ENCODE measurements at regions not wholly inside any gene's neighbourhood (a gene's known extent, or its start where the extent isn't known, plus 50 kb on each side); places are given as distances from the start of the nearest gene placed in this dataset.

DNA sequence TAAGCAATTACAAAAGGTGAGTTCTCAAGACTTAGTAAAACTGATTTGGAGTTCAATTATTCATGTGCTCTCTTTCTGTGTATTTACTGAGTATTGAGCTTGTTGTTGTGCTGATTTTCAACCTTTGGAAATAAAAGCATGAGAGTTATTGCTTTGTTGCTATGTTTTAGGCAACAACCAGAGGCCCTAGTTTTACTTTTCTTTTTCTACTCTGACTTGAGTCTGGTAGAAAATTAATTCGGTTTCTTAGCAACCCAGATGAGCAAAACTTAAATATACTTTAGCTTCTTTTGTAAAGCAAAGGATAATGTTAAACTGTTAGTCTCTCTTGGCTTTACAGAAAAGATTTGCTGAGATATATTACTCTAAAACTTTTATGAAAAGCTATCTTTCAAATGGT, 66.4 kb upstream of the SCIN start:
- FAIRE-seq (peak; percentile 8), DNase-seq (peak in 2 of 5 donors; percentile 20 to 32)
- no peak for TF ChIP-seq CTCF (IDR thresholded peaks at IDR 0.05; ENCODE audit: borderline replicate concordance, extremely low read depth, insufficient read depth)
- Histone ChIP-seq H3K9ac (ENCODE audit: low read length in 3 of 3) (no peak overlapping the region), H3K36me3 (ENCODE audit: control insufficient read depth in 2 of 3, insufficient read depth in 3 of 3, low read length in 3 of 3) (no peaks in the 10 kb centered on the region), H3K4me1 (ENCODE audit: control insufficient read depth in 2 of 3, insufficient read depth in 2 of 3, low read depth in 1 of 3, low read length in 3 of 3) (no peaks in the 10 kb centered on the region), H3K27me3 (ENCODE audit: control insufficient read depth, insufficient read depth, low read length) (no peaks in the 10 kb centered on the region), H3K4me3 (ENCODE audit: low read length in 3 of 3) (no peak overlapping the region), H3K27ac (ENCODE audit: low read depth in 2 of 2, low read length in 2 of 2) (no peak overlapping the region), H3K9me3 (ENCODE audit: control insufficient read depth in 2 of 3, insufficient read depth in 1 of 3, low read length in 3 of 3) (no peaks in the 10 kb centered on the region)
- intact Hi-C loops (cut with DNase I), result no loop called here

GRCh38 chr7:12508005-12508404, 62.5 kb upstream of the SCIN start:
- Histone ChIP-seq H3K36me3 (ENCODE audit: control insufficient read depth in 2 of 3, insufficient read depth in 3 of 3, low read length in 3 of 3) (no peaks in the 10 kb centered on the region), H3K4me3 (ENCODE audit: low read length in 3 of 3) (no peak overlapping the region), H3K9me3 (ENCODE audit: control insufficient read depth in 2 of 3, insufficient read depth in 1 of 3, low read length in 3 of 3) (no peaks in the 10 kb centered on the region), H3K4me1 (ENCODE audit: control insufficient read depth in 2 of 3, insufficient read depth in 2 of 3, low read depth in 1 of 3, low read length in 3 of 3) (no peaks in the 10 kb centered on the region), H3K27ac (ENCODE audit: low read depth in 2 of 2, low read length in 2 of 2) (no peak overlapping the region), H3K9ac (ENCODE audit: low read length in 3 of 3) (no peak overlapping the region), H3K27me3 (ENCODE audit: control insufficient read depth, insufficient read depth, low read length) (no peaks in the 10 kb centered on the region)
- no peak for TF ChIP-seq CTCF (IDR thresholded peaks at IDR 0.05; ENCODE audit: borderline replicate concordance, extremely low read depth, insufficient read depth)
- intact Hi-C loops (cut with DNase I), result no loop called here
- DNase-seq (no peak), FAIRE-seq (no peak)

DNA sequence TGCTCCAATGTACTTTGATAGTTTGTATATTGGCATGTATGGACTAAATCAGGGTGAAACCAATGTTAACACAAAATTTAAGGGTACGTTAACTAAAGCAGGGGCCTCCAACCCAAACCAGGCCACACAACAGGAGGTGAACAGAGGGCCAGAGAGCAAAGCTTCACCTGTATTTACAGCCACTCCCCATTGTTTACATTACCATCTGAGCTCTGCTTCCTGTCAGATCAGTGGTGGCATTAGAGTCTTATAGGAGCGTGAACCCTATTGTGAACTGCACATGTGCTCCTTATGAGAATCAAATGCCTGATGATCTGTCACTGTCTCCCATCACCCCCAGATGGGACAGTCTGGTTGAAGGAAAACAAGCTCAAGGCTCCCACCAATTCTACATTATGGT, 62.0 kb upstream of the SCIN start:
- no peak for DNase-seq
- FAIRE-seq, result no peak
- Histone ChIP-seq H3K27ac (ENCODE audit: low read depth in 2 of 2, low read length in 2 of 2) (no peak overlapping the region), H3K27me3 (ENCODE audit: control insufficient read depth, insufficient read depth, low read length) (no peaks in the 10 kb centered on the region), H3K9ac (ENCODE audit: low read length in 3 of 3) (no peak overlapping the region), H3K4me3 (ENCODE audit: low read length in 3 of 3) (no peak overlapping the region), H3K4me1 (ENCODE audit: control insufficient read depth in 2 of 3, insufficient read depth in 2 of 3, low read depth in 1 of 3, low read length in 3 of 3) (no peaks in the 10 kb centered on the region), H3K9me3 (ENCODE audit: control insufficient read depth in 2 of 3, insufficient read depth in 1 of 3, low read length in 3 of 3) (no peaks in the 10 kb centered on the region), H3K36me3 (ENCODE audit: control insufficient read depth in 2 of 3, insufficient read depth in 3 of 3, low read length in 3 of 3) (no peaks in the 10 kb centered on the region)
- intact Hi-C loops (cut with DNase I), result no loop called here
- TF ChIP-seq CTCF (IDR thresholded peaks at IDR 0.05; ENCODE audit: borderline replicate concordance, extremely low read depth, insufficient read depth), result no peak

DNA sequence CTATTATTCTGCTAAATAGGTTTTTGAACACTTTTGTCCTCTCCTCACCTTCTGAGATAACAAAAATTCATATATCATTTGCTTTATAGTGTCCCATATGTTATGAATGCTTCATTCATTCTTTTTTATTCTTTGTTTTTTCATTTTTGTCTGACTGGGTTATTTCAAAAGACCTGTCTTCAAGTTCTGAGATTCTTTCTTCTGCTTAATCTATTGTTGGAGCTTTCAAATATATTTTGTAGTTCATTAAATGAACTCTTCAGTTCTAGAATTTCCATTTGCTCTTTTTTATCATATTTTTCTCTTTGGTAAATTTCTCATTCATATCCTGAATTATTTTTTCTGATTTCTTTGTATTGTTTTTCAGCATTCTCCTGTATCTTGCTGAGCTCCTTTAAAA, 53.1 kb upstream of the SCIN start:
- intact Hi-C loops (cut with DNase I), result no loop called here
- no peaks in the 10 kb centered on the region for H3K4me1 ChIP-seq (ENCODE audit: control insufficient read depth in 2 of 3, insufficient read depth in 2 of 3, low read depth in 1 of 3, low read length in 3 of 3)
- FAIRE-seq (no peak), DNase-seq (no peak)
- H3K4me3 ChIP-seq (ENCODE audit: low read length in 3 of 3), result no peak overlapping the region
- H3K9me3 ChIP-seq (ENCODE audit: control insufficient read depth in 2 of 3, insufficient read depth in 1 of 3, low read length in 3 of 3), result no peaks in the 10 kb centered on the region
- H3K27ac ChIP-seq (ENCODE audit: low read depth in 2 of 2, low read length in 2 of 2), result no peak overlapping the region
- no peaks in the 10 kb centered on the region for H3K27me3 ChIP-seq (ENCODE audit: control insufficient read depth, insufficient read depth, low read length)
- no peak overlapping the region for H3K9ac ChIP-seq (ENCODE audit: low read length in 3 of 3)
- TF ChIP-seq CTCF (IDR thresholded peaks at IDR 0.05; ENCODE audit: borderline replicate concordance, extremely low read depth, insufficient read depth), result no peak
- H3K36me3 ChIP-seq (ENCODE audit: control insufficient read depth in 2 of 3, insufficient read depth in 3 of 3, low read length in 3 of 3), result no peaks in the 10 kb centered on the region

All from kidney (tissue), 13 donors.